ENCODE measurements at regions not wholly inside any gene's neighbourhood (a gene's known extent, or its start where the extent isn't known, plus 50 kb on each side); places are given as distances from the start of the nearest gene placed in this dataset.

DNA sequence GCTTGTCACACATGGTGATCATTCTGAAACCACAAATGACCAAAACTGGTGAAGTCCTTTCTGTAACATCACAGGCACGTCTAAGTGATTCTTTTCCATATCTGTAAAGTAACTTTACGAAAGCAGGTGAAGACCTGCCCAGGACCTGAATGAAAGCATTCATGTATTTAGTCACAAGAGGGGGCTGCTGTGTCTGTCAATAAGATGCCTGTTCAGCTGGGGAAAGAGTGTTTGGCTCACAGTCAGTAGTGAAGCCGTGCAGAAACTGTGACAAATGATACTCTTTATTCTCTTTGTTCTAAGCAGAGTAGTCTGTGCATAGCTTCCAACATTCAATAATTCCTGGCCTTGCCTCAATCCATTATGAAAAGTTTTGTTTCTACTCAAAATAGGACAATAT, 373.5 kb upstream of the OR4E1 start:
- Mint-ChIP-seq H3K27me3 (ENCODE audit: low read depth) (peaks cover 29% of the 10 kb centered on the region), H3K4me1 (ENCODE audit: low read depth) (peaks cover 2% of the 10 kb centered on the region), H3K36me3 (ENCODE audit: low read depth) (no peaks in the 10 kb centered on the region), H3K27ac (ENCODE audit: unreplicated experiment) (no peak overlapping the region), H3K9me3 (ENCODE audit: low read depth) (no peaks in the 10 kb centered on the region), H3K4me3 (ENCODE audit: unreplicated experiment) (no peak overlapping the region)
- TF ChIP-seq, protein P1, sequence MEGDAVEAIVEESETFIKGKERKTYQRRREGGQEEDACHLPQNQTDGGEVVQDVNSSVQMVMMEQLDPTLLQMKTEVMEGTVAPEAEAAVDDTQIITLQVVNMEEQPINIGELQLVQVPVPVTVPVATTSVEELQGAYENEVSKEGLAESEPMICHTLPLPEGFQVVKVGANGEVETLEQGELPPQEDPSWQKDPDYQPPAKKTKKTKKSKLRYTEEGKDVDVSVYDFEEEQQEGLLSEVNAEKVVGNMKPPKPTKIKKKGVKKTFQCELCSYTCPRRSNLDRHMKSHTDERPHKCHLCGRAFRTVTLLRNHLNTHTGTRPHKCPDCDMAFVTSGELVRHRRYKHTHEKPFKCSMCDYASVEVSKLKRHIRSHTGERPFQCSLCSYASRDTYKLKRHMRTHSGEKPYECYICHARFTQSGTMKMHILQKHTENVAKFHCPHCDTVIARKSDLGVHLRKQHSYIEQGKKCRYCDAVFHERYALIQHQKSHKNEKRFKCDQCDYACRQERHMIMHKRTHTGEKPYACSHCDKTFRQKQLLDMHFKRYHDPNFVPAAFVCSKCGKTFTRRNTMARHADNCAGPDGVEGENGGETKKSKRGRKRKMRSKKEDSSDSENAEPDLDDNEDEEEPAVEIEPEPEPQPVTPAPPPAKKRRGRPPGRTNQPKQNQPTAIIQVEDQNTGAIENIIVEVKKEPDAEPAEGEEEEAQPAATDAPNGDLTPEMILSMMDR (IDR thresholded peaks at IDR 0.05) = peak; percentile 36
- DNase-seq (ENCODE audit: low spot score) = no peak

DNA sequence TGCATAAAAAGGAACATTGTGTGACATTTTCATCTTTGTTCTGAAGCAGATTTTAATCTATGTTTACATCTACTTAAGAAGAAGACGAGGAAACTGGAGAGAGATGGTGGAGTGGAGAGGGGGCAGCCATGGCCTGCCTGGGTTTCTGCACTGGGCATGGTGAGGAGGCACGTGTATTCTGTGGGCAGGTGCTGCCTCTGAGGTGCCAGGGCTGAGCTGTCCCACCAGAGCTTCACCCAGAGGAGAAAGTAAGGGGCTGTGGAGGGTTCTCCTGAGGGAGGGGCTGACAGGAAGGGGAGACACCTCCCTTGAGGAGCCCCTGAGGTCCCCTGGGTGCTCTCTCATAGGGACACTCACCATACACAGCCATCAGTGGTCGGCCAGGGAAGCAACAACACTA, 372.4 kb upstream of the OR4E1 start:
- Mint-ChIP-seq H3K36me3 (ENCODE audit: low read depth) (no peaks in the 10 kb centered on the region), H3K4me3 (ENCODE audit: unreplicated experiment) (no peak overlapping the region), H3K27me3 (ENCODE audit: low read depth) (peaks cover 35% of the 10 kb centered on the region), H3K4me1 (ENCODE audit: low read depth) (no peaks in the 10 kb centered on the region), H3K27ac (ENCODE audit: unreplicated experiment) (no peak overlapping the region), H3K9me3 (ENCODE audit: low read depth) (no peaks in the 10 kb centered on the region)
- no peak for DNase-seq (ENCODE audit: low spot score)
- TF ChIP-seq, protein P1 (IDR thresholded peaks at IDR 0.05) = no peak

DNA sequence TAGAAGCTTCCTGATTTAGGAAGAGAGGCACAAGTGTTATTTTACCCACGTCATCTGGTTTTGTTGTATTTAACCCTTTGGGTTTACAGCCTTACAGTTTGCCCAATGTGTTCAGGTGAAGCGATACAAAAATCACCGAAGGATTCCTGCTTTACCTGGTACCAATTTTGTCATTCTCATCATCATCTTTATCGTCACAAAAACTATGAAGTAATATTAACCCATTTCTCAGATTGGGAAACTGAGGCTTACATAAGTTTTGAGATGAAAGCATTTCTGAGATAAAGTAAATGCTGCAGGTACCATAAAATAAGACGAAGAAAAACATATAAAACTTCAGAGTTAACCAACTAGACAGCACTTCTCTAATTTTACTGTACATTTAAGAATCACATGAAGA, 370.6 kb upstream of the OR4E1 start:
- Mint-ChIP-seq H3K4me3 (ENCODE audit: unreplicated experiment) (no peak overlapping the region), H3K36me3 (ENCODE audit: low read depth) (no peaks in the 10 kb centered on the region), H3K9me3 (ENCODE audit: low read depth) (no peaks in the 10 kb centered on the region), H3K27me3 (ENCODE audit: low read depth) (peaks cover 42% of the 10 kb centered on the region), H3K4me1 (ENCODE audit: low read depth) (no peaks in the 10 kb centered on the region), H3K27ac (ENCODE audit: unreplicated experiment) (no peak overlapping the region)
- TF ChIP-seq, protein P1 (IDR thresholded peaks at IDR 0.05) = no peak
- DNase-seq (ENCODE audit: low spot score) = no peak

DNA sequence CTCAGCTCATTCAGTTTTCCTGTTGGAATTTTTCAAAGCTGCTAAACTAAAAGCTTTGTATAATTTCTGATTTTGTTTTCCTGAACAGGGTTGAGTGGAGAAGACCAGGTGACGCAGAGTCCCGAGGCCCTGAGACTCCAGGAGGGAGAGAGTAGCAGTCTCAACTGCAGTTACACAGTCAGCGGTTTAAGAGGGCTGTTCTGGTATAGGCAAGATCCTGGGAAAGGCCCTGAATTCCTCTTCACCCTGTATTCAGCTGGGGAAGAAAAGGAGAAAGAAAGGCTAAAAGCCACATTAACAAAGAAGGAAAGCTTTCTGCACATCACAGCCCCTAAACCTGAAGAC, 367.1 kb upstream of the OR4E1 start:
- Mint-ChIP-seq H3K9me3 (ENCODE audit: low read depth) (no peaks in the 10 kb centered on the region), H3K27ac (ENCODE audit: unreplicated experiment) (no peak overlapping the region), H3K4me3 (ENCODE audit: unreplicated experiment) (no peak overlapping the region), H3K27me3 (ENCODE audit: low read depth) (peaks cover 42% of the 10 kb centered on the region), H3K4me1 (ENCODE audit: low read depth) (no peaks in the 10 kb centered on the region), H3K36me3 (ENCODE audit: low read depth) (no peaks in the 10 kb centered on the region)
- TF ChIP-seq, protein P1 (IDR thresholded peaks at IDR 0.05) = no peak
- DNase-seq (ENCODE audit: low spot score) = no peak

DNA sequence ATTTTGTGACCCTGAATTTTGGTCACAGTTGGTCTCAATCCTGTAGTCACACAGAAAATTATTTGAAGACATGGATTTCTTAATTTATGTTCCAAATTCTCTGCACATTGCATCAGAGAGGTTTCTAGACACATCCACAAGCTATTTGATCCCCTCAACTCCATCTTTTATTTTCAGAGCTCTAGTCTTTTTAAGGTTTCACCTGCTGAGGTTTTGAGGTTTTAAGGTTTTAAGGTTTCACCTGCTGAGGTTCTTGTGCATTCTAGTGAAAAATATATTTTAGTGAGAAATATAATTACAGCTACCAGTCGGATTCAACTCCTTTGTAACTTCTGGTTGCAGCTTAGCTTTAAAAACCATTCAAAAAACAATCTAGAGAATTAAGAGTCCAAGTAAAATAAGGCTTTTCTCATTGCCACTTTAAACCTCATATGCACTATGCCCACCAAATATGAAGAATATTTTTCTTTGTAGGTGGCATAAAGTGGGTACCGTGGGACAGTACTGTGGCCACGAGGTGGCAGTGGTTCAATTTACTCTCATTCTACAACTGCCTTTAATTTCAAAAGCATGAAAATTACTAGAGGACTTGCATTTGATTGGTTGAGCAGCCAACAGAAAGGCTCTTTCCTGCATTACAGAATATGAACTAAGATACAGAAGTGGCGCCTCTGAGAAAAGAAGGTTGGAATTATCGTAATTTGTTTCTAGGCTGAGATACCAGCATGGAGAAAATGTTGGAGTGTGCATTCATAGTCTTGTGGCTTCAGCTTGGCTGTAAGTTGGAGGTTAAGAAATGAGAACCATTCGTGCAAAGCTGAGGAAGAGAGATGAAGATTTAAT, 366.5 kb upstream of the OR4E1 start:
- Mint-ChIP-seq H3K4me3 (ENCODE audit: unreplicated experiment) (no peak overlapping the region), H3K9me3 (ENCODE audit: low read depth) (no peaks in the 10 kb centered on the region), H3K27me3 (ENCODE audit: low read depth) (peaks cover 42% of the 10 kb centered on the region), H3K36me3 (ENCODE audit: low read depth) (no peaks in the 10 kb centered on the region), H3K4me1 (ENCODE audit: low read depth) (no peaks in the 10 kb centered on the region), H3K27ac (ENCODE audit: unreplicated experiment) (no peak overlapping the region)
- TF ChIP-seq, protein P1 (IDR thresholded peaks at IDR 0.05) = peak; percentile 75
- DNase-seq (ENCODE audit: low spot score) = no peak
